HL-60 (cell line): ENCODE measurements at regions not wholly inside any gene's neighbourhood (a gene's known extent, or its start where the extent isn't known, plus 50 kb on each side); places are given as distances from the start of the nearest gene placed in this dataset.

Source experiments
- DNase-seq, 2 experiments: peaks; one replicate each; pipeline ENCODE4 v3.0.0-alpha.2; 2010 to 2020; ENCODE audit warnings: low read depth in 1 of 2, low spot score in 1 of 2
- H3K27ac ChIP-seq: fragments of 250-450 bp; sonication (Bioruptor Pico); replicated peaks from 2 replicates; pipeline ENCODE4 v1.5.1; 2020; ENCODE audit warnings: mild to moderate bottlenecking, moderate library complexity
- H3K27me3 ChIP-seq: fragments of 250-450 bp; sonication (Bioruptor Pico); 2 replicates; pipeline ENCODE4 v1.5.1; 2021; ENCODE audit warnings: mild to moderate bottlenecking, moderate library complexity; ENCODE audit not compliant: insufficient read depth, poor library complexity, severe bottlenecking
- H3K4me3 ChIP-seq: replicated peaks from 2 replicates; pipeline ENCODE4 v1.5.1; 2011; ENCODE audit warnings: mild to moderate bottlenecking, control low read depth, low read length; ENCODE audit not compliant: insufficient read depth
- CTCF ChIP-seq: IDR thresholded peaks from one replicate; pipeline ENCODE4 v1.5.1; 2011; ENCODE audit warnings: low read length, control low read depth, inconsistent platforms; ENCODE audit not compliant: insufficient read depth
- GABPA ChIP-seq: IDR thresholded peaks from 2 replicates; pipeline ENCODE4 v1.6.1; 2012; ENCODE audit warnings: low read depth
- POLR2AphosphoS5 ChIP-seq: IDR thresholded peaks from 2 replicates; pipeline ENCODE4 v1.6.1; 2012; ENCODE audit warnings: low read depth
- SPI1 ChIP-seq: IDR thresholded peaks from 2 replicates; pipeline ENCODE4 v1.6.1; 2012; ENCODE audit warnings: low read depth, mild to moderate bottlenecking, borderline replicate concordance
- TF ChIP-seq, protein P1 (sequence below): IDR thresholded peaks from 2 replicates; pipeline ENCODE4 v1.6.1; 2012; ENCODE audit warnings: low read depth; ENCODE audit not compliant: insufficient replicate concordance

DNA sequence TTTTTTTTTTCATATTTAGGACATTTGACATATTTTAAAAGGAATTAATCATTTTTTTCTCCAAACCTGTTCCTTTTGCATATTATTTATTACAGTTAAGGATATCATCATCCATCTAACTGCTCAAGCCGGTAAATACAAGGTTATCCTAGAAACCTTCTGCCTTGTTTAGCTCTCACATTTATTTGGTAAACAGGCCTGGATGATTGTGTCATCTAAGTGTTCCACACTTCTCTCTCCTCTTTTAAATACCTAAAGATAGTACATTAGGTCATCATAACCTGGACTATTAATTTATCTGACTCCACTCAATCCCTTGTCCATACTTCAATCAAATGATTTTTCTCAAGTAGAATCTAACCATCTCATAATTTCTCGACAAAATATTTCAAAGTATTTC, 511.7 kb upstream of the KLHL1 start:
- DNase-seq = no peak
- Histone ChIP-seq H3K27ac (no peak overlapping the region), H3K4me3 (no peak overlapping the region), H3K27me3 (no peaks in the 10 kb centered on the region)
- TF ChIP-seq POLR2AphosphoS5 (no peak), SPI1 (no peak), GABPA (no peak), CTCF (no peak)
- TF ChIP-seq, protein P1, sequence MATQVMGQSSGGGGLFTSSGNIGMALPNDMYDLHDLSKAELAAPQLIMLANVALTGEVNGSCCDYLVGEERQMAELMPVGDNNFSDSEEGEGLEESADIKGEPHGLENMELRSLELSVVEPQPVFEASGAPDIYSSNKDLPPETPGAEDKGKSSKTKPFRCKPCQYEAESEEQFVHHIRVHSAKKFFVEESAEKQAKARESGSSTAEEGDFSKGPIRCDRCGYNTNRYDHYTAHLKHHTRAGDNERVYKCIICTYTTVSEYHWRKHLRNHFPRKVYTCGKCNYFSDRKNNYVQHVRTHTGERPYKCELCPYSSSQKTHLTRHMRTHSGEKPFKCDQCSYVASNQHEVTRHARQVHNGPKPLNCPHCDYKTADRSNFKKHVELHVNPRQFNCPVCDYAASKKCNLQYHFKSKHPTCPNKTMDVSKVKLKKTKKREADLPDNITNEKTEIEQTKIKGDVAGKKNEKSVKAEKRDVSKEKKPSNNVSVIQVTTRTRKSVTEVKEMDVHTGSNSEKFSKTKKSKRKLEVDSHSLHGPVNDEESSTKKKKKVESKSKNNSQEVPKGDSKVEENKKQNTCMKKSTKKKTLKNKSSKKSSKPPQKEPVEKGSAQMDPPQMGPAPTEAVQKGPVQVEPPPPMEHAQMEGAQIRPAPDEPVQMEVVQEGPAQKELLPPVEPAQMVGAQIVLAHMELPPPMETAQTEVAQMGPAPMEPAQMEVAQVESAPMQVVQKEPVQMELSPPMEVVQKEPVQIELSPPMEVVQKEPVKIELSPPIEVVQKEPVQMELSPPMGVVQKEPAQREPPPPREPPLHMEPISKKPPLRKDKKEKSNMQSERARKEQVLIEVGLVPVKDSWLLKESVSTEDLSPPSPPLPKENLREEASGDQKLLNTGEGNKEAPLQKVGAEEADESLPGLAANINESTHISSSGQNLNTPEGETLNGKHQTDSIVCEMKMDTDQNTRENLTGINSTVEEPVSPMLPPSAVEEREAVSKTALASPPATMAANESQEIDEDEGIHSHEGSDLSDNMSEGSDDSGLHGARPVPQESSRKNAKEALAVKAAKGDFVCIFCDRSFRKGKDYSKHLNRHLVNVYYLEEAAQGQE = no peak

- TF ChIP-seq GABPA (no peak), SPI1 (no peak), CTCF (no peak), POLR2AphosphoS5 (no peak)
- TF ChIP-seq, protein P1 = no peak
- DNase-seq = no peak
- no peaks in the 10 kb centered on the region for H3K27me3 ChIP-seq
- no peak overlapping the region for H3K4me3 ChIP-seq
- no peak overlapping the region for H3K27ac ChIP-seq
Measured at GRCh38 chr13:70616847-70617246, 508.6 kb upstream of the KLHL1 start.

GRCh38 chr13:70613295-70613694, 505.0 kb upstream of the KLHL1 start:
- no peak for DNase-seq
- H3K27me3 ChIP-seq = no peaks in the 10 kb centered on the region
- TF ChIP-seq GABPA = no peak
- TF ChIP-seq, protein P1 = no peak
- no peak for TF ChIP-seq CTCF
- no peak for TF ChIP-seq POLR2AphosphoS5
- TF ChIP-seq SPI1 = no peak

More at GRCh38 chr13:70613295-70613694, 505.0 kb upstream of the KLHL1 start:
- no peak overlapping the region for H3K27ac ChIP-seq
- no peak overlapping the region for H3K4me3 ChIP-seq
